ENCODE measurements at regions not wholly inside any gene's neighbourhood (a gene's known extent, or its start where the extent isn't known, plus 50 kb on each side); places are given as distances from the start of the nearest gene placed in this dataset.
A peak's percentile ranks its signal among the peaks of the same experiment; 100 is the strongest.

DNA sequence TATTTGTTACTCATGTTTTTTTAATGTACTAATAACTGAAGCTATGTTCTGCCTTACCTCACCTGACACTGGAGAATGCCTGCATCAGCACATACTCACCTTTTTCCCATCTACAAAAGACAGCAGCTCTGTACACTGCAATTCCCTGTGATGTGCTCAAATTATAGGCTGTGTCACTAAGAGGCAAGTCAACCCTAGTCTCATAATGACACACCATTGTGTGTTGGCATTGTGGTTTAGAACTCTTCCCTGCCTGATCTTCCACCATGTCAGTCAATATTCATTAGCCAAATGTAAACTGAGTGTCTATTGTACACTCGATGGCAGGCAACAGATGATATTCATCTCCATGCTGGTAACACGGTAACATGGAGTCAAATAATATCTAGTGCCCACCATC, 332.1 kb upstream of the TCF4 start:
- DNase-seq (ENCODE audit: low read depth) = peak; percentile 4
- no peak overlapping the region for H3K4me3 ChIP-seq (ENCODE audit: low read length)
- TF ChIP-seq, protein P1, sequence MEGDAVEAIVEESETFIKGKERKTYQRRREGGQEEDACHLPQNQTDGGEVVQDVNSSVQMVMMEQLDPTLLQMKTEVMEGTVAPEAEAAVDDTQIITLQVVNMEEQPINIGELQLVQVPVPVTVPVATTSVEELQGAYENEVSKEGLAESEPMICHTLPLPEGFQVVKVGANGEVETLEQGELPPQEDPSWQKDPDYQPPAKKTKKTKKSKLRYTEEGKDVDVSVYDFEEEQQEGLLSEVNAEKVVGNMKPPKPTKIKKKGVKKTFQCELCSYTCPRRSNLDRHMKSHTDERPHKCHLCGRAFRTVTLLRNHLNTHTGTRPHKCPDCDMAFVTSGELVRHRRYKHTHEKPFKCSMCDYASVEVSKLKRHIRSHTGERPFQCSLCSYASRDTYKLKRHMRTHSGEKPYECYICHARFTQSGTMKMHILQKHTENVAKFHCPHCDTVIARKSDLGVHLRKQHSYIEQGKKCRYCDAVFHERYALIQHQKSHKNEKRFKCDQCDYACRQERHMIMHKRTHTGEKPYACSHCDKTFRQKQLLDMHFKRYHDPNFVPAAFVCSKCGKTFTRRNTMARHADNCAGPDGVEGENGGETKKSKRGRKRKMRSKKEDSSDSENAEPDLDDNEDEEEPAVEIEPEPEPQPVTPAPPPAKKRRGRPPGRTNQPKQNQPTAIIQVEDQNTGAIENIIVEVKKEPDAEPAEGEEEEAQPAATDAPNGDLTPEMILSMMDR (IDR thresholded peaks at IDR 0.05; ENCODE audit: insufficient read depth, low read depth, low read length, missing control alignments) = no peak

DNA sequence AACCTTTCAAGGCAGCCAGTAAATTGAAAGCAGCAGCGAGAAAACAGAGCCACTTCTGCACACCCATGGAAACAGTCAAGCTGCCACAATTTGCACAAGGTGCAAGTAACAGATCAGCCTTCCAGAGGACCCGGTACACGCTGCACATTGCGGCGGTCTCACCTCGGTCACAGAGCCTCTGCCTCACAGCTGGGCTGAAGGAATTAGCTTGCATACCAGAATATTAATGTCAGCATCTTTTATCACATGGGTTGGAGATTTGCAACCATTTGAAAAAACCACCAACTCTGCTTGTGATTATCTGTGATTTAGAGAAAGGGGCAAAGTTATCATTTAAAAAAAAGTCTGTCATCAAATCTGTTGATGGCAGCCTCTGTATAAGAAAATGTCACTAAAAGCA, 330.5 kb upstream of the TCF4 start:
- no peak for DNase-seq (ENCODE audit: low read depth)
- TF ChIP-seq, protein P1 (IDR thresholded peaks at IDR 0.05; ENCODE audit: insufficient read depth, low read depth, low read length, missing control alignments) = no peak
- H3K4me3 ChIP-seq (ENCODE audit: low read length) = no peak overlapping the region

- no peak for DNase-seq (ENCODE audit: low read depth)
- H3K4me3 ChIP-seq (ENCODE audit: low read length) = no peak overlapping the region
- TF ChIP-seq, protein P1 (IDR thresholded peaks at IDR 0.05; ENCODE audit: insufficient read depth, low read depth, low read length, missing control alignments) = no peak
These were observed 324.9 kb upstream of the TCF4 start for GRCh38 chr18:55912919-55913318.

DNA sequence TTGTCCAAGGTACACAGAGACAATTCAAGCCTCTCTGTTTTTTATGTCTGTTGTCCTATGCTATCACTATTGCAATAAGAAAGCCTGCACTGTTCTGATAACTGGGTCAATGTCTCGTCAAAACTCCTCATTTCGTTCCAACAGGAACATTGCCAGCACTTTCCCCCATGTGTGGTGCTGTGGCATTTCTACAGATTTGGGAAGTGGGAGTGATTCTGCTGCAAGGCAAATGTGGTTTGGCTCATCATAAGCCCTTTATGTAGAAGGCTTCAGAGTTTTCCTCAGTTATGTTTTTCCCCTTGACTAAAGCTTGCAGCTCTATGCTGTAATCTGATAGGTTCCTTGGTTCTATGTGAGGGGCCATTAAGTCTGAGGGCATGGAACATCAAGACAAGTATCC, 324.1 kb upstream of the TCF4 start:
- DNase-seq (ENCODE audit: low read depth) = no peak
- TF ChIP-seq, protein P1 (IDR thresholded peaks at IDR 0.05; ENCODE audit: insufficient read depth, low read depth, low read length, missing control alignments) = no peak
- H3K4me3 ChIP-seq (ENCODE audit: low read length) = no peak overlapping the region

- TF ChIP-seq, protein P1 (IDR thresholded peaks at IDR 0.05; ENCODE audit: insufficient read depth, low read depth, low read length, missing control alignments) = no peak
- no peak overlapping the region for H3K4me3 ChIP-seq (ENCODE audit: low read length)
- peak; percentile 32 for DNase-seq (ENCODE audit: low read depth)
These were observed 322.3 kb upstream of the TCF4 start for GRCh38 chr18:55910296-55910695.

DNA sequence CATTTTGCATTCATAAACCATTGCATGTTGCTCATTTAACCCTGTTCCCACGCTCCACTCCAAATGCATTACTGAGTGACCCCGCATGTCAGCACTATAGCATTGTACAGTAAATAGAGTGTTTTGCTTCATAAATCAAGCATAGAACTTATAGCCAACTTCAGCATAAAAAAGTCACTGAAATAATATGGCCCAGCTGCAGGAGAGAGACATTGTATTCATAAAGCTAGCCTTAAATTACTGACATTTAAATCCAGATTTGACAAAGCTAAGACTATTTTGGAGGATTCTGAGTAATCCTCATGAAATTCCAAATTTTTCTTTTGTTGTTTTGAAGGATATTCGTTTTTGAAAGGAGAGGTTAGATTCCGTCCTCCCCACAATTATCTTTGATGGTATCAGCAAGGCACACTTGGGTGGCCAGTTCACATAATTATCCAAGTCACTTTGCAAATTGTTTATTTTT, 320.9 kb upstream of the TCF4 start:
- no peak for DNase-seq (ENCODE audit: low read depth)
- TF ChIP-seq, protein P1 (IDR thresholded peaks at IDR 0.05; ENCODE audit: insufficient read depth, low read depth, low read length, missing control alignments) = no peak
- H3K4me3 ChIP-seq (ENCODE audit: low read length) = no peak overlapping the region

GRCh38 chr18:55907453-55908175, 319.6 kb upstream of the TCF4 start:
- peak; percentile 50 for DNase-seq (ENCODE audit: low read depth)

More at GRCh38 chr18:55907453-55908175, 319.6 kb upstream of the TCF4 start:
- TF ChIP-seq, protein P1 (IDR thresholded peaks at IDR 0.05; ENCODE audit: insufficient read depth, low read depth, low read length, missing control alignments) = no peak
- H3K4me3 ChIP-seq (ENCODE audit: low read length) = no peak overlapping the region
